Transverse colon (tissue), 4 donors: ENCODE measurements at regions not wholly inside any gene's neighbourhood (a gene's known extent, or its start where the extent isn't known, plus 50 kb on each side); places are given as distances from the start of the nearest gene placed in this dataset.

Source experiments
- CTCF ChIP-seq, 5 experiments: fragments of 200-600 bp in 3 of 5; fragments of 450-650 bp in 2 of 5; sonication (generic) in 3 of 5; IDR thresholded peaks; 1 replicate in 2 of 5; 2 replicates in 3 of 5; pipeline ENCODE4 v1.5.1; 2016 to 2017; ENCODE audit warnings: antibody characterized with exemption in 5 of 5, inconsistent platforms in 3 of 5, mild to moderate bottlenecking in 2 of 5, moderate library complexity in 1 of 5
- EP300 ChIP-seq: sonication (generic); formaldehyde crosslinking; IDR thresholded peaks from one replicate; pipeline ENCODE4 v1.6.1; 2017; ENCODE audit warnings: antibody characterized with exemption, low read depth
- POLR2A ChIP-seq: fragments of 450-650 bp; IDR thresholded peaks from one replicate; pipeline ENCODE4 v1.6.1; 2016; ENCODE audit warnings: antibody characterized with exemption, mild to moderate bottlenecking, moderate library complexity
- POLR2AphosphoS5 ChIP-seq, 3 donors: sonication (generic); formaldehyde crosslinking; IDR thresholded peaks; one replicate each; pipeline ENCODE4 v1.6.1; 2016; ENCODE audit warnings: antibody characterized with exemption in 3 of 3

GRCh38 chr5:33329891-33330290 is 110.9 kb upstream of the TARS1 start:
- TF ChIP-seq EP300 (no peak), POLR2A (no peak), CTCF (IDR thresholded peaks at IDR 0.05) (no peak), POLR2AphosphoS5 (IDR thresholded peaks at IDR 0.05) (no peak)
